Stimulated activated CD4-positive, alpha-beta T cell treated with anti-CD3 and anti-CD28 coated beads, TNF-alpha, amount 100 ng/mL, for 4 hours (primary cell): ENCODE measurements at regions not wholly inside any gene's neighbourhood (a gene's known extent, or its start where the extent isn't known, plus 50 kb on each side); places are given as distances from the start of the nearest gene placed in this dataset.
"Not testable (repeated sequence)": the region's sequence is repeated elsewhere in the genome, so short reads cannot be mapped to it uniquely, and the experiment has no call there.

Experiments used
- DNase-seq, 3 experiments: peaks; one replicate each; pipeline ENCODE4 v3.0.0-alpha.2; 2020; ENCODE audit warnings: low read depth in 3 of 3

GRCh38 chr16:72455743-72456659, 284.0 kb upstream of the PMFBP1 start:
- no peak for DNase-seq

GRCh38 chr16:72453856-72454255, 281.9 kb upstream of the PMFBP1 start:
- DNase-seq: not testable (repeated sequence)

DNA sequence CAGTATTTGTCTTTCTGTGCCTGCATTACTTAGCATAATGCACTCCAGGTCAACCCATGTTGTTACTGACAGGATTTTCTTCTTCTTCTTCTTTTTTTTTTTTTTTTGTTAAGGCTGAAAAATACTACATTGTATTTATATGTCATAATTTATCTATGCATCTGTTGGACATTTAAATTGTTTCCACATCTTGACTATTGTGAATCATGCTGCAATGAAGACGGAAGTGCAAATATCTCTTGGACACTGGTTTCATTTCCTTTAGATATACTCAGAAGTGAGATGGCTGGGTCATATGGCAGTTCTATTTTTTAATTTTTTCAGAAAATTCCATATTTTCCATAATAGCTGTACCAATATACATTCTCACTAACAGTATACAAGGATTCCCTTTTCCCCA, 272.7 kb upstream of the PMFBP1 start:
- no peak for DNase-seq

DNA sequence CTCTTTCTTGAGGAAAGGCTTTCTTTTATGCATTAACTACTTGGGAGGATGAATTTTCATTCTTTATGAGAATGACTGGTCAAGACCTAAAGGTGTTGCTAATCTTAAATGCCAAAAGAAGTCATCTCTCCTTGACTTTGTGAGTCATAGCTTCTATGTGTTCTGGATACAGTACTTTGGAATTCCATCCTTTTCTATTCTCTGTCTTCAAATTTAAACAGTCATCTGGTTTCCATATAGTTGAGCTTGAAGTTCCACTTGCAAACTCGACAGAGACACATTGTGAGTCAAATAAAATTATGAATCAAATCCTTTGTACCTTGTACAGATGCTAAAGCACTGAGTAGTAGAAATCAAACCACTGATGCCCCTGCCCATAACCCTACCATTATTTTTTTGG, 271.9 kb upstream of the PMFBP1 start:
- no peak for DNase-seq

- no peak for DNase-seq
These were observed 270.6 kb upstream of the PMFBP1 start for GRCh38 chr16:72442385-72443158.

DNA sequence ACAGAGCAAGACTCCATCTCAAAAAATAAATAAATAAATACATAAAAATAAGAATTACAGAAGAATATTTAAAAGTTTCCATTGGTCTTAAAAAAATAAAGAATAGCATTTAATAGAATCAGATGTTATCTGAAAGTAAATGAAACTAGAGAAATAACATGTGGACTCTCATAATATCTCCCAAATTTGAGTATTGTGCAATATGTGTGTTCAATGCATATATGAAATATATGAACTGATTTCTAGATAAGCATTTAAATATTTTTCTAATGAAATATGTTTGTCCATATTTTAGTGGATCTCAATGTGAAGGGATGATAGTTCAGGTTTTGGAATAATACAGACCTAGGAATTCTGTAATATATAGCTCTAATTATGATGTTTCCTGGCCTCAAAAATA, 265.9 kb upstream of the PMFBP1 start:
- DNase-seq: no peak

- no peak for DNase-seq
These were observed 262.2 kb upstream of the PMFBP1 start for GRCh38 chr16:72434159-72434558.

GRCh38 chr16:72430121-72430520, 258.2 kb upstream of the PMFBP1 start:
- no peak for DNase-seq

GRCh38 chr16:72429671-72430081, 257.7 kb upstream of the PMFBP1 start:
- DNase-seq: no peak

- DNase-seq: no peak
These were observed 256.9 kb upstream of the PMFBP1 start for GRCh38 chr16:72428681-72429376.

DNA sequence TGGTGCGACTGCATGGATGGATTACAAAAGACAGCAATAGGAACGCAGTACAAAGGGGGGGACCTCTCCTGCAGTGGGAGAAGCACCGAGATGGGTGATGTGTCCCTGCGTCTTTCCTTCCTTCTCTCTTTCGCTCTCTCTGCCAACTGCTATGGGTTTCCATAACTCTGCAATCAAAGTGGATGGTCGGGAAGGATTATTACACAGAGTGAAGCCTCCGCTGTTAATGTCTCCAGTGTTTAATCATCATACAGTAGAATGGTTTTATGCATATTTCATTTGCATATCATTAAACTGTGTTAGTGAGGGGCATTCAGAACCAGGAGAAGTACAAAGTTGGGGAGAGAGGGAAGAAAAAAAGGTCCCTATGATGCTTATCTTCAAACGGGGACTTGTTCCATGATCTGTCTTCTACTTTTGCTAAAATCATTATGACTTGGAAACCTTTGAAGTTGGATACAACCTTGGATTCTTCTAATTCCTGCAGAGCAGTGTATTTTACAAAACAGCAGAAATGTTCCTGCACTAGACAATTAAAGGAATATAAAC, 255.9 kb upstream of the PMFBP1 start:
- DNase-seq: no peak

DNA sequence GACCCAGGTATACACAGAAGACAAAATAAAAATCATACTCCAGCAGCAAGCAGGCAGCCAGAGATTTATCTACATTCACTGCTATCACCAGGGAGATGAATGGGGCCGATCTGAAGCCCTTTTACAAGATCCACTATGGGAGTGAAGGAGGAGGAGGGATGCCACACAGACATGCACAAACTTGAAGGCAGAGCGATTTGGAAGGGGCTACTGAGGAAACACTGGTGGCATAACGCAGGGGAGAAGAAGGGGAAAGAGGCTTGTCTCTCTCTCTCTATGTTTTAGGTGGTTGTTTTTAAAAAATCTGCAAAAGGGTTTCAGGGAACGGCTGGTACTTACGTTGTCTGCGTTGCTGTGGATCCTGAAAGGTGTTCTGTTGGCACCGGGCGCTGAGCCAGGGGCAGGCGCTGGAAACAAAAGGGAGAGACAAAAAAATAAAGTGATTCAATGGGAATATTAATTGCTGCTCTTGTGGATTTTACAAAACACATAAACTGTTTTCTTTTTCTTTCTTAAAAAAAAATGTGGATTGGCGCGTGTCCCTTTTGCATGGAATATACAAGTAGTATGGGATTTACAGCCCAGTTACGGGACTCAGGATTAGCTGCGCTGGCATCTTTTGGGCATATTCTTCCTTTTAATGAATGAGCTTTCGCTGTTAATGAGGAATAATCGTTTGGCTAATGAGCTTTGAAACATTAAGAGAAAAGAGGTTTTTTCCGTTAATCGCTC, 255.3 kb upstream of the PMFBP1 start:
- DNase-seq: no peak

GRCh38 chr16:72426386-72426785, 254.4 kb upstream of the PMFBP1 start:
- DNase-seq: no peak

DNA sequence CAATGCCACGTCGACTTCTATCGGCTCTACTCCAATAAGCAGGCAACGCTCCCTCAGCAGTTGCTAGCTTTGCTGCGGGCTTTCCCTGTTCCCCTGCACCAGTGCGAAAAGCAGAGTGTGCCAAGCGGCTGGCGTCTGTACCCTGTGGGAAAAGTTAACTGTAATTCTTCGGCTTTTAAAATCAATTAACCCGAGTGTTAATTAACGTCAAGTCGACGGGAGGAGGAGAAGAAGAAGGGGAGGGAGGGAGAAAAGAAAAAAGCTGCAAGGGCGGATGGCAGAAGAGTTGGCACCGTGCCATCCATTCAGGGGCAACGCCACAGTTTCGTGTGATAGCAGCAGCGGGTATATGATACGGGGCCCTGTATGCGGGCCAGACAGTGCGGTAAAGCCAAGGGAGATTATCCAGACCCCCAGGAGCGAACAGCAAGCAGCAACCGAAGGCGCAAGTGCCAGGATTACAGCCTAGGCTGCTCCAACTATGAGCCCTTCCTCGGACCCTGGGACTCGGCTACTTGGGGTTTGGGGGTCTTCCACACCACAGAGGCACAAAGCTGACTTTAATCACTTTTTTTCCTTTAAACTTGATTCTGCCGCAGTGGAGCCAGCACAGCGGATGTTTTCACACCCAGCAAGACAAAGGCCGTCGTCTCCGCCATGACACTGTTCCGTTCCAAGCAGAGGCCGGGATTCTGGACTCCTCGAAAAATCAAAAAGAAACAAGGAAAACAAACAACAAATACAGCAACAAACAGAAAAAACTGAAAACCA, 253.8 kb upstream of the PMFBP1 start:
- DNase-seq: no peak

DNA sequence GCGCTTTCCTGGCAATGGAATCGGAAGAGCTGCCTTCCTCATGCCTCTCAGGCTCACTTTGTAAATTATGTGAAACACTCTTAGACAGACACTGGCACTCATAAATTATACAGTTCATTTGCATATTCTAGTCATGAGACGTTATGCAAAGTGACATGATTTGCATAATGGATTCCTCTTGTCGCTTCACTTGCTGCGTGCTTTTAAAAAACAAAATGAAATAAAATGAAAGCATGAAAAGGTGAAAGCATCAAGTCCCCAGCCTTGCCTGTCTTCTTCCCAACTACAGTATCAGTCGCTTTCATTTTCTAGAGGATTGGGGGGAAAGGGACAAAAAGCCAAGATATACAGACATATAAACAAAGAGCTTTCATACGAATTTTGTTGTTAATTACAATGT, 252.8 kb upstream of the PMFBP1 start:
- DNase-seq: no peak

- no peak for DNase-seq
These were observed 250.4 kb upstream of the PMFBP1 start for GRCh38 chr16:72422308-72422897.

- no peak for DNase-seq
These were observed 247.7 kb upstream of the PMFBP1 start for GRCh38 chr16:72419638-72420037.

GRCh38 chr16:72415379-72415778, 243.4 kb upstream of the PMFBP1 start:
- DNase-seq: no peak

DNA sequence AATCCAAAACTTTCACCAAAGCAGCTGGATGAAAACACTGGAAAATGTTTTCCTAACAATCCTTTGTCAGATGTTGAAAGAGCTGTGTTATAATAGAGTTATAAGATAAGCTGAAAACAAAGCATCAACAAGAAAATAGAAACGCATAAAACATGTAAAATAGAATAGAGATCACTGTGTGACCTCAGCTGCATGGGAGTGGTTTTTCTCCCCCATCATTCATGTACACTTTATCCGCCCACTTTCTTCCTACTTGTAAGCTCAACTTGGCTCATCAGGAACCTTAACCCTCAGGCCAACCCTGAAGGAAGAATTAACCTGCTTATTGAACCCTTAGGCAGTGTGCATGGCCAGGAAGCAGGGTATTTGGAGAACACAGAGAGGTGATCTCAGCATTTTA, 238.5 kb upstream of the PMFBP1 start:
- DNase-seq: no peak

DNA sequence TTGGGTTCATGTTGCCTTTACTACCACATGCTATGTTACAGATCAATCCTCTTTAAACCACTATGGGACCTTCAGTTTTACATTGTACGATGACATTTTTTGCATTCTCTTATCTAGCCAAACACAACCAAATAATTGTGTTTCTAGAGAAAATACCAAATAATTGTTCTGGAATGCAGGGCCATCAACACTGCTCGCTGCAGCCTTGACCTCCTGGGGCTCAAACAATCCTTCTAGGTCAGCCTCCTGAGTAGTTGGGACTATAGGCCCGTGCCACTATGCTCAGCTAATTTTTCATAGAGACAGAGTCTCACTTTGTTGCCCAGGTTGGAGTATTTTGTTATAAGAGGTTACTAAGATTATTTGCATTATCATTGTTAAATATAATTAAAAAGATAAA, 237.5 kb upstream of the PMFBP1 start:
- no peak for DNase-seq
